ENCODE measurements at regions not wholly inside any gene's neighbourhood (a gene's known extent, or its start where the extent isn't known, plus 50 kb on each side); places are given as distances from the start of the nearest gene placed in this dataset.

GRCh38 chr6:146890644-146891434 lies 292.1 kb downstream of the ADGB start:
- no peak for DNase-seq (ENCODE audit: low spot score in 2 of 2)
- TF ChIP-seq CTCF (IDR thresholded peaks at IDR 0.05) (no peak), POLR2A (IDR thresholded peaks at IDR 0.05) (no peak)
- no peak overlapping the region for H3K4me3 ChIP-seq (ENCODE audit: low read depth, poor library complexity, severe bottlenecking)
- 91 to 95% methylated on average over 9 of the region's 9 CpGs for WGBS, 2 donors
- intact Hi-C loops (cut with DNase I; ENCODE audit: low total_unique reads), result no loop called here

- no peak for DNase-seq (ENCODE audit: low spot score in 2 of 2)
- 89 to 91% methylated on average over 3 of the region's 3 CpGs for WGBS, 2 donors
- intact Hi-C loops (cut with DNase I; ENCODE audit: low total_unique reads), result no loop called here
- TF ChIP-seq POLR2A (IDR thresholded peaks at IDR 0.05), result no peak
- no peak for TF ChIP-seq CTCF (IDR thresholded peaks at IDR 0.05)
- H3K4me3 ChIP-seq (ENCODE audit: low read depth, poor library complexity, severe bottlenecking), result no peak overlapping the region
These were observed 293.0 kb downstream of the ADGB start for GRCh38 chr6:146891615-146892265.

GRCh38 chr6:146892283-146892612 lies 293.5 kb downstream of the ADGB start:
- intact Hi-C loops (cut with DNase I; ENCODE audit: low total_unique reads), result no loop called here
- no peak overlapping the region for H3K4me3 ChIP-seq (ENCODE audit: low read depth, poor library complexity, severe bottlenecking)
- TF ChIP-seq POLR2A (IDR thresholded peaks at IDR 0.05), result no peak
- no peak for TF ChIP-seq CTCF (IDR thresholded peaks at IDR 0.05)
- 25 to 29% methylated on average over 1 of the region's 1 CpG for WGBS, 2 donors
- DNase-seq (ENCODE audit: low spot score in 2 of 2), result no peak

GRCh38 chr6:146892613-146893401 lies 294.0 kb downstream of the ADGB start:
- H3K4me3 ChIP-seq (ENCODE audit: low read depth, poor library complexity, severe bottlenecking), result no peak overlapping the region
- DNase-seq (ENCODE audit: low spot score in 2 of 2), result no peak
- WGBS, 2 donors, result 77% methylated on average over 2 of the region's 2 CpGs
- no peak for TF ChIP-seq CTCF (IDR thresholded peaks at IDR 0.05)
- intact Hi-C loops (cut with DNase I; ENCODE audit: low total_unique reads), result no loop called here

- TF ChIP-seq CTCF (IDR thresholded peaks at IDR 0.05) (no peak), POLR2A (IDR thresholded peaks at IDR 0.05) (no peak)
- DNase-seq (ENCODE audit: low spot score in 2 of 2), result no peak
- intact Hi-C loops (cut with DNase I; ENCODE audit: low total_unique reads), result no loop called here
- WGBS, 2 donors, result 90 to 93% methylated on average over 1 of the region's 1 CpG
- no peak overlapping the region for H3K4me3 ChIP-seq (ENCODE audit: low read depth, poor library complexity, severe bottlenecking)
These were observed 294.9 kb downstream of the ADGB start for GRCh38 chr6:146893690-146894089.
